ENCODE measurements at regions not wholly inside any gene's neighbourhood (a gene's known extent, or its start where the extent isn't known, plus 50 kb on each side); places are given as distances from the start of the nearest gene placed in this dataset.

DNA sequence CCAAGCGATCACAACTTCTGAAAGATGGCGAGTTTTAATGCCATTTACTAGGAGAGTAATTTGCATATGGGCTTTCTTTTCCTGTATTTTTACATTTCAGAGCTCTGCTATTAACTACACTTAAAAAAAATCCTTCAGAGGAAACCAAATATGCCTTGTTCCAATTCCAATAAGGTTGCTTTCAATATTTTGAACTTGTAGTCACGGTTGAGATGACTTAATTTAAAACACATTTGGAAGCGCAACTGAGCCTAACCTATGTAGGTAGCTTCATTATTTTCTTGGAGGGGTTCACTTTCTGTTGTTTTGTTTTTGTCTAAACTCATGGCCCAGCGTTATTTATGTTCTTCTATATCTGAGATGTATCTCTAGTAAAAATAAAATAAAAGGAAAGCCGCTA lies 93.4 kb downstream of the BLID start:
- Histone ChIP-seq H3K27ac (ENCODE audit: low read depth, low read length) (no peak overlapping the region), H2BK12ac (ENCODE audit: low read length) (no peak overlapping the region), H2AK5ac (ENCODE audit: low read length) (no peak overlapping the region), H3K4me1 (ENCODE audit: control insufficient read depth in 1 of 2, insufficient read depth in 2 of 2, low read length in 2 of 2) (no peaks in the 10 kb centered on the region), H3K27me3 (ENCODE audit: insufficient read depth, low read length) (no peaks in the 10 kb centered on the region), H3K36me3 (ENCODE audit: control insufficient read depth in 1 of 2, insufficient read depth in 2 of 2, low read length in 2 of 2) (no peaks in the 10 kb centered on the region), H3K23ac (ENCODE audit: low read length) (no peak overlapping the region), H3K9ac (ENCODE audit: low read length) (no peak overlapping the region), H3K4me2 (ENCODE audit: low read length) (no peak overlapping the region), H3K14ac (ENCODE audit: low read length) (no peak overlapping the region), H3K18ac (ENCODE audit: low read length) (no peak overlapping the region), H2AFZ (ENCODE audit: insufficient read depth, low read length, poor library complexity) (no peak overlapping the region), H4K91ac (ENCODE audit: low read depth, low read length) (no peak overlapping the region), H3K79me1 (ENCODE audit: low read length) (no peaks in the 10 kb centered on the region), H2BK5ac (ENCODE audit: low read depth, low read length, poor library complexity) (no peak overlapping the region), H3K4ac (ENCODE audit: low read depth, low read length) (no peak overlapping the region), H4K8ac (ENCODE audit: low read depth, low read length) (no peak overlapping the region), H4K12ac (ENCODE audit: low read depth, low read length) (no peak overlapping the region), H3K9me3 (ENCODE audit: insufficient read depth, low read depth, low read length) (no peaks in the 10 kb centered on the region), H3K79me2 (ENCODE audit: control insufficient read depth, insufficient read depth, low read length, poor library complexity) (no peaks in the 10 kb centered on the region), H3K4me3 (ENCODE audit: low read depth, low read length) (no peak overlapping the region), H2BK120ac (ENCODE audit: insufficient read depth, low read length, poor library complexity) (no peak overlapping the region)
- WGBS (ENCODE audit: extremely low coverage, insufficient coverage, insufficient read length) = no CpG with 5 or more reads among the region's 6 CpGs
- no peak for DNase-seq

DNA sequence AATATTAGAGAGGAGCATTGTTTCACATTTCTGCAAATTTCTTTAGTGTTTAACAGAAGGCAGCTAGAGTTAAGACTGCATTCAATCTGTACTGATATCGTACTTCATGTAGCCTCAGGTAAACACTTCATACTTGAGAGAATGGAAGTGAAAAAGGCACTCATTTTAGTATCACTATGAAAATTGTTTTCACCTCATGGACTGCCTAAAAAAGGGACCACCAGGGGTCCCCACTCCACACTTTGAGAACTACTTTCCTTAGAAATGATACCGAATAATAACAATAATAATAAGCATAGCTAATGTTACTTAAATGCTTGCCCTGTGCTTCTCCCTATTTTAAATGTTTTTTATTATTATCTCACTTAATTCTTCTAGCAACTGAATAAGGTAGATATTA lies 95.1 kb downstream of the BLID start:
- Histone ChIP-seq H4K8ac (ENCODE audit: low read depth, low read length) (no peak overlapping the region), H2AFZ (ENCODE audit: insufficient read depth, low read length, poor library complexity) (no peak overlapping the region), H2BK5ac (ENCODE audit: low read depth, low read length, poor library complexity) (no peak overlapping the region), H2BK12ac (ENCODE audit: low read length) (no peak overlapping the region), H3K79me2 (ENCODE audit: control insufficient read depth, insufficient read depth, low read length, poor library complexity) (no peaks in the 10 kb centered on the region), H3K9me3 (ENCODE audit: insufficient read depth, low read depth, low read length) (no peaks in the 10 kb centered on the region), H3K79me1 (ENCODE audit: low read length) (no peaks in the 10 kb centered on the region), H3K9ac (ENCODE audit: low read length) (no peak overlapping the region), H3K4ac (ENCODE audit: low read depth, low read length) (no peak overlapping the region), H3K14ac (ENCODE audit: low read length) (no peak overlapping the region), H3K18ac (ENCODE audit: low read length) (no peak overlapping the region), H3K4me3 (ENCODE audit: low read depth, low read length) (no peak overlapping the region), H4K91ac (ENCODE audit: low read depth, low read length) (no peak overlapping the region), H3K27me3 (ENCODE audit: insufficient read depth, low read length) (no peaks in the 10 kb centered on the region), H3K4me1 (ENCODE audit: control insufficient read depth in 1 of 2, insufficient read depth in 2 of 2, low read length in 2 of 2) (no peaks in the 10 kb centered on the region), H3K23ac (ENCODE audit: low read length) (no peak overlapping the region), H2AK5ac (ENCODE audit: low read length) (no peak overlapping the region), H3K36me3 (ENCODE audit: control insufficient read depth in 1 of 2, insufficient read depth in 2 of 2, low read length in 2 of 2) (no peaks in the 10 kb centered on the region), H4K12ac (ENCODE audit: low read depth, low read length) (no peak overlapping the region), H2BK120ac (ENCODE audit: insufficient read depth, low read length, poor library complexity) (no peak overlapping the region), H3K27ac (ENCODE audit: low read depth, low read length) (no peak overlapping the region), H3K4me2 (ENCODE audit: low read length) (no peak overlapping the region)
- no peak for DNase-seq
- no CpG with 5 or more reads among the region's 2 CpGs for WGBS (ENCODE audit: extremely low coverage, insufficient coverage, insufficient read length)

DNA sequence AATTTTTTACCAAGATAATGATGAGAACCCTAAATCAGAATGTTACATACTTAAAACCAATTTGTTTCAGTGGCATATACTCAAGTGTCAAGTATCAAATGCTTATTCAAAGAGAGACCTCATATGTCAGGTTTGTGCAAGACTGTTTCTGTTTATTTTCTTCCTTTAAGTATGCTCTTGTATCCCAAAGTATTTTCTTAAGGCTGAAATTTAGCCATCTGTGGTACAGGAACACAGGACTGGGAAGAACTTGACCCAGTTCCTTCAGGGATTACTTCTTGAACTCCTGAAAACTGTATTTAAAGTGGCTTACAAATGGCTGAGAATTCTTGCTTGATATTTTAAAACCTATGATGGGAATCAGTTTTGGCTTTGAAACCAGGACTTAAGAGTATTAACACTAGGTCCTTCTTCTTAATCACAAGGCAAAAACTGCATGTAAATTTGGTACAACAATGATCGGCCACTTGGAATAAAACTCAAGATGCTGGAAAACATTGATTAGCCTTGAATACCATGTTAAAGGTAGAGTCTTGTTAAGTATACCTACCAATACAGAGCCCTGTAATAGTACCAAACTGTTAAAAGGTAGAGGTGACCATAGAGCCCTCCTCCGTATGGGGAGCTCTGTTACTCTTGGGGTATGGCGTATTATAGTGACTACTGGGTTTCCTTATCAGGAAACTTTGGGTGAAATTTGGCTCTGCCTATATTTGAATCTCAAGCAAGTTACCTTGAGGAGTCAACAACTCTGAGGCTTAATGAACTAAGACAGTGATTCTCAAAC lies 95.9 kb downstream of the BLID start:
- no CpG with 5 or more reads among the region's 3 CpGs for WGBS (ENCODE audit: extremely low coverage, insufficient coverage, insufficient read length)
- H3K79me1 ChIP-seq (ENCODE audit: low read length) = no peaks in the 10 kb centered on the region
- H3K9me3 ChIP-seq (ENCODE audit: insufficient read depth, low read depth, low read length) = no peaks in the 10 kb centered on the region
- no peak overlapping the region for H3K14ac ChIP-seq (ENCODE audit: low read length)
- H3K79me2 ChIP-seq (ENCODE audit: control insufficient read depth, insufficient read depth, low read length, poor library complexity) = no peaks in the 10 kb centered on the region
- H3K18ac ChIP-seq (ENCODE audit: low read length) = no peak overlapping the region
- H4K12ac ChIP-seq (ENCODE audit: low read depth, low read length) = no peak overlapping the region
- H3K4me3 ChIP-seq (ENCODE audit: low read depth, low read length) = no peak overlapping the region
- no peak overlapping the region for H2BK120ac ChIP-seq (ENCODE audit: insufficient read depth, low read length, poor library complexity)
- H3K4me1 ChIP-seq (ENCODE audit: control insufficient read depth in 1 of 2, insufficient read depth in 2 of 2, low read length in 2 of 2) = no peaks in the 10 kb centered on the region
- no peak overlapping the region for H3K27ac ChIP-seq (ENCODE audit: low read depth, low read length)
- H4K8ac ChIP-seq (ENCODE audit: low read depth, low read length) = no peak overlapping the region
- no peak overlapping the region for H3K9ac ChIP-seq (ENCODE audit: low read length)
- no peak overlapping the region for H3K23ac ChIP-seq (ENCODE audit: low read length)
- no peak overlapping the region for H2AK5ac ChIP-seq (ENCODE audit: low read length)
- H2BK12ac ChIP-seq (ENCODE audit: low read length) = no peak overlapping the region
- H2AFZ ChIP-seq (ENCODE audit: insufficient read depth, low read length, poor library complexity) = no peak overlapping the region
- no peaks in the 10 kb centered on the region for H3K27me3 ChIP-seq (ENCODE audit: insufficient read depth, low read length)
- H3K36me3 ChIP-seq (ENCODE audit: control insufficient read depth in 1 of 2, insufficient read depth in 2 of 2, low read length in 2 of 2) = no peaks in the 10 kb centered on the region
- H4K91ac ChIP-seq (ENCODE audit: low read depth, low read length) = no peak overlapping the region
- no peak overlapping the region for H2BK5ac ChIP-seq (ENCODE audit: low read depth, low read length, poor library complexity)
- H3K4me2 ChIP-seq (ENCODE audit: low read length) = no peak overlapping the region
- DNase-seq = no peak
- no peak overlapping the region for H3K4ac ChIP-seq (ENCODE audit: low read depth, low read length)

DNA sequence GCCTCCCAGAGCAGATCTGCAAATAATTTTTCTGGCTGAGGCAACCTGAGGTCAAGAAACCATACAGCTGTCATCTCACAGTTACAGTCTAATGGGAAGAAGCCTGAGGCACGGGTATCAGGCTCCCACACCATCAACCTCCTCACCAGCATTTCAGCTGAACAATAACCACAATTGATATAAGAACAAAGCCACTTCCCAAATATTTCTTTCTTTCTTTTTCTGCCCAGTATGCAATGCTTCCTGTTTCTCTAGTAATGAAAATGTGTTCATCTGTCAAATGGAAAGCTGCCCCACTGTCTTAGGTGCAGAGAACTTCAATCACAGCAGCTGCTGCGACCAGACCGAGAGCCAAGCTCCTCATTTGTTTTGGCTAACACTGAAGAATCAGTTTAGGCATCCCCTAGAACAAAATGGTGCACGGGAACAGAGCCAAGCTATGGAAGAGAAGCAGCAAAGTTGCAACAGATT lies 108.4 kb downstream of the BLID start:
- Histone ChIP-seq H4K12ac (ENCODE audit: low read depth, low read length) (no peak overlapping the region), H3K9ac (ENCODE audit: low read length) (no peak overlapping the region), H2AFZ (ENCODE audit: insufficient read depth, low read length, poor library complexity) (no peak overlapping the region), H2AK5ac (ENCODE audit: low read length) (no peak overlapping the region), H3K18ac (ENCODE audit: low read length) (no peak overlapping the region), H2BK5ac (ENCODE audit: low read depth, low read length, poor library complexity) (no peak overlapping the region), H2BK120ac (ENCODE audit: insufficient read depth, low read length, poor library complexity) (no peak overlapping the region), H4K91ac (ENCODE audit: low read depth, low read length) (no peak overlapping the region), H3K4me1 (ENCODE audit: control insufficient read depth in 1 of 2, insufficient read depth in 2 of 2, low read length in 2 of 2) (no peaks in the 10 kb centered on the region), H3K27ac (ENCODE audit: low read depth, low read length) (no peak overlapping the region), H3K79me2 (ENCODE audit: control insufficient read depth, insufficient read depth, low read length, poor library complexity) (no peaks in the 10 kb centered on the region), H2BK12ac (ENCODE audit: low read length) (no peak overlapping the region), H3K14ac (ENCODE audit: low read length) (no peak overlapping the region), H3K4me2 (ENCODE audit: low read length) (no peak overlapping the region), H3K23ac (ENCODE audit: low read length) (no peak overlapping the region), H3K79me1 (ENCODE audit: low read length) (no peaks in the 10 kb centered on the region), H3K4ac (ENCODE audit: low read depth, low read length) (no peak overlapping the region), H3K4me3 (ENCODE audit: low read depth, low read length) (no peak overlapping the region), H3K9me3 (ENCODE audit: insufficient read depth, low read depth, low read length) (no peaks in the 10 kb centered on the region), H3K27me3 (ENCODE audit: insufficient read depth, low read length) (no peaks in the 10 kb centered on the region), H4K8ac (ENCODE audit: low read depth, low read length) (no peak overlapping the region), H3K36me3 (ENCODE audit: control insufficient read depth in 1 of 2, insufficient read depth in 2 of 2, low read length in 2 of 2) (no peaks in the 10 kb centered on the region)
- WGBS (ENCODE audit: extremely low coverage, insufficient coverage, insufficient read length) = no CpG with 5 or more reads among the region's 4 CpGs
- no peak for DNase-seq
